ENCODE measurements at regions not wholly inside any gene's neighbourhood (a gene's known extent, or its start where the extent isn't known, plus 50 kb on each side); places are given as distances from the start of the nearest gene placed in this dataset.
"Not testable (repeated sequence)": the region's sequence is repeated elsewhere in the genome, so short reads cannot be mapped to it uniquely, and the experiment has no call there.

- Histone ChIP-seq H3K4me2 (ENCODE audit: extremely low read depth, insufficient read depth, low read length) (no peak overlapping the region), H3K4me1 (ENCODE audit: control insufficient read depth, extremely low read depth, insufficient read depth, low read length) (no peaks in the 10 kb centered on the region), H3K79me2 (ENCODE audit: control insufficient read depth, insufficient read depth, low read length) (no peaks in the 10 kb centered on the region), H3K4me3 (replicated peaks in 1 of 4; ENCODE audit: control extremely low read depth in 1 of 4, insufficient read depth in 1 of 4, low read depth in 3 of 4, low read length in 4 of 4) (no peak overlapping the region), H4K20me1 (ENCODE audit: control insufficient read depth, extremely low read depth, insufficient read depth, low read length) (no peaks in the 10 kb centered on the region), H3K27ac (ENCODE audit: insufficient read depth, low read length) (no peak overlapping the region), H3K36me3 (ENCODE audit: control insufficient read depth, insufficient read depth, low read length) (no peaks in the 10 kb centered on the region), H2AFZ (ENCODE audit: low read length) (no peak overlapping the region), H3K9ac (ENCODE audit: insufficient read depth, low read length) (no peak overlapping the region), H3K27me3 (ENCODE audit: control insufficient read depth, insufficient read depth, low read length) (no peaks in the 10 kb centered on the region), H3K9me3 (ENCODE audit: control insufficient read depth, insufficient read depth, low read depth, low read length) (no peaks in the 10 kb centered on the region)
- no peak for TF ChIP-seq EZH2 (IDR thresholded peaks at IDR 0.05; ENCODE audit: low read length, missing control alignments)
- no peak for TF ChIP-seq CTCF (conservative IDR thresholded peaks at IDR 0.05 in 1 of 2, IDR thresholded peaks at IDR 0.05 in 1 of 2; ENCODE audit: low read depth in 1 of 2, low read length in 2 of 2)
- no peak for DNase-seq (ENCODE audit: low read depth in 2 of 2)
Measured at GRCh38 chr2:189318761-189319160, 122.5 kb upstream of the WDR75 start.

GRCh38 chr2:189319424-189319823 is 121.8 kb upstream of the WDR75 start:
- not testable (repeated sequence) for H3K36me3 ChIP-seq (ENCODE audit: control insufficient read depth, insufficient read depth, low read length); H3K4me3 ChIP-seq (replicated peaks in 1 of 4; ENCODE audit: control extremely low read depth in 1 of 4, insufficient read depth in 1 of 4, low read depth in 3 of 4, low read length in 4 of 4); DNase-seq (ENCODE audit: low read depth in 2 of 2)

GRCh38 chr2:189327879-189328847 is 113.1 kb upstream of the WDR75 start:
- TF ChIP-seq EZH2 (IDR thresholded peaks at IDR 0.05; ENCODE audit: low read length, missing control alignments) (no peak), CTCF (conservative IDR thresholded peaks at IDR 0.05 in 1 of 2, IDR thresholded peaks at IDR 0.05 in 1 of 2; ENCODE audit: low read depth in 1 of 2, low read length in 2 of 2) (no peak)
- no peak overlapping the region for H3K4me2 ChIP-seq (ENCODE audit: extremely low read depth, insufficient read depth, low read length)
- H3K9ac ChIP-seq (ENCODE audit: insufficient read depth, low read length) = no peak overlapping the region
- peak in 1 of 2 donors; percentile 76 for DNase-seq (ENCODE audit: low read depth in 2 of 2)
- H3K36me3 ChIP-seq (ENCODE audit: control insufficient read depth, insufficient read depth, low read length) = no peaks in the 10 kb centered on the region
- no peaks in the 10 kb centered on the region for H3K9me3 ChIP-seq (ENCODE audit: control insufficient read depth, insufficient read depth, low read depth, low read length)
- no peak overlapping the region for H2AFZ ChIP-seq (ENCODE audit: low read length)
- H3K4me3 ChIP-seq (replicated peaks in 1 of 4; ENCODE audit: control extremely low read depth in 1 of 4, insufficient read depth in 1 of 4, low read depth in 3 of 4, low read length in 4 of 4) = no peak overlapping the region
- peaks cover 2% of the 10 kb centered on the region for H3K4me1 ChIP-seq (ENCODE audit: control insufficient read depth, extremely low read depth, insufficient read depth, low read length)
- H4K20me1 ChIP-seq (ENCODE audit: control insufficient read depth, extremely low read depth, insufficient read depth, low read length) = no peaks in the 10 kb centered on the region
- H3K79me2 ChIP-seq (ENCODE audit: control insufficient read depth, insufficient read depth, low read length) = no peaks in the 10 kb centered on the region
- peak overlapping the region; percentile 10 for H3K27ac ChIP-seq (ENCODE audit: insufficient read depth, low read length)
- H3K27me3 ChIP-seq (ENCODE audit: control insufficient read depth, insufficient read depth, low read length) = no peaks in the 10 kb centered on the region

More at GRCh38 chr2:189319424-189319823, 121.8 kb upstream of the WDR75 start:
- H3K9ac ChIP-seq (ENCODE audit: insufficient read depth, low read length); H3K4me1 ChIP-seq (ENCODE audit: control insufficient read depth, extremely low read depth, insufficient read depth, low read length); H3K9me3 ChIP-seq (ENCODE audit: control insufficient read depth, insufficient read depth, low read depth, low read length); H2AFZ ChIP-seq (ENCODE audit: low read length); H4K20me1 ChIP-seq (ENCODE audit: control insufficient read depth, extremely low read depth, insufficient read depth, low read length); H3K79me2 ChIP-seq (ENCODE audit: control insufficient read depth, insufficient read depth, low read length); H3K4me2 ChIP-seq (ENCODE audit: extremely low read depth, insufficient read depth, low read length); H3K27me3 ChIP-seq (ENCODE audit: control insufficient read depth, insufficient read depth, low read length); H3K27ac ChIP-seq (ENCODE audit: insufficient read depth, low read length): not testable (repeated sequence)

Data from fibroblast of lung (primary cell).